ENCODE measurements at regions not wholly inside any gene's neighbourhood (a gene's known extent, or its start where the extent isn't known, plus 50 kb on each side); places are given as distances from the start of the nearest gene placed in this dataset.

DNA sequence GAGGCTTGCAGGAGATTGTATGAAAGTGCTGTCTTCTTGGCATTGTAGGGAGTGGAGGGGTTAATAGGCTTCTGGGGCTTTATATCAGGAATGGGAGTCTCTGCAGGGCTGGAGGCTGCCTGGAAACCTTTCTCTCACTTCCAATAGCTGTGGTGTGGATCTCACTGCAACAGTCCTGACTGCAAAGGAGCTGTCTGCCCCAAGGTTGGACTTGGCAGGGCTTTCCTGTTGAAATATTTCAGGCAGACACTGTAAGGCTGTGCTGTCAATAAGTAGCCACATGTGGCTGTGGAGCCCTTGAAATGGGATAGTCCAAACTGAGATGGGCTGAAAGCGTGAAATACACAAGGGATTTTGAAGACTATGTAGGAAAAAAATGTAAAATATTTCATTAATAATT lies 399.1 kb upstream of the SPRED2 start:
- TF ChIP-seq, protein P1, sequence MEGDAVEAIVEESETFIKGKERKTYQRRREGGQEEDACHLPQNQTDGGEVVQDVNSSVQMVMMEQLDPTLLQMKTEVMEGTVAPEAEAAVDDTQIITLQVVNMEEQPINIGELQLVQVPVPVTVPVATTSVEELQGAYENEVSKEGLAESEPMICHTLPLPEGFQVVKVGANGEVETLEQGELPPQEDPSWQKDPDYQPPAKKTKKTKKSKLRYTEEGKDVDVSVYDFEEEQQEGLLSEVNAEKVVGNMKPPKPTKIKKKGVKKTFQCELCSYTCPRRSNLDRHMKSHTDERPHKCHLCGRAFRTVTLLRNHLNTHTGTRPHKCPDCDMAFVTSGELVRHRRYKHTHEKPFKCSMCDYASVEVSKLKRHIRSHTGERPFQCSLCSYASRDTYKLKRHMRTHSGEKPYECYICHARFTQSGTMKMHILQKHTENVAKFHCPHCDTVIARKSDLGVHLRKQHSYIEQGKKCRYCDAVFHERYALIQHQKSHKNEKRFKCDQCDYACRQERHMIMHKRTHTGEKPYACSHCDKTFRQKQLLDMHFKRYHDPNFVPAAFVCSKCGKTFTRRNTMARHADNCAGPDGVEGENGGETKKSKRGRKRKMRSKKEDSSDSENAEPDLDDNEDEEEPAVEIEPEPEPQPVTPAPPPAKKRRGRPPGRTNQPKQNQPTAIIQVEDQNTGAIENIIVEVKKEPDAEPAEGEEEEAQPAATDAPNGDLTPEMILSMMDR (IDR thresholded peaks at IDR 0.05) = no peak
- TF ChIP-seq POLR2A (IDR thresholded peaks at IDR 0.05) = no peak
